HFFc6 (cell line): ENCODE measurements at regions not wholly inside any gene's neighbourhood (a gene's known extent, or its start where the extent isn't known, plus 50 kb on each side); places are given as distances from the start of the nearest gene placed in this dataset.
A peak's percentile ranks its signal among the peaks of the same experiment; 100 is the strongest.

Experiments
- DNase-seq: peaks from one replicate; pipeline ENCODE4 v3.0.0-alpha.2; 2018
- H3K27ac Mint-ChIP-seq: 2 replicates; pipeline ENCODE4 v1.8.0; 2020; ENCODE audit warnings: mild to moderate bottlenecking, mixed read lengths
- H3K27me3 Mint-ChIP-seq: 2 replicates; pipeline ENCODE4 v1.8.0; 2021; ENCODE audit warnings: mild to moderate bottlenecking, moderate library complexity, mixed read lengths; ENCODE audit not compliant: insufficient read depth
- H3K36me3 Mint-ChIP-seq: 2 replicates; pipeline ENCODE4 v1.8.0; 2021; ENCODE audit warnings: low read depth, mixed read lengths
- H3K4me1 Mint-ChIP-seq: 2 replicates; pipeline ENCODE4 v1.8.0; 2020; ENCODE audit warnings: low read depth, mixed read lengths
- H3K4me3 Mint-ChIP-seq: 2 replicates; pipeline ENCODE4 v1.8.0; 2020; ENCODE audit warnings: mild to moderate bottlenecking, moderate library complexity, mixed read lengths
- H3K9me3 Mint-ChIP-seq: 2 replicates; pipeline ENCODE4 v1.8.0; 2020; ENCODE audit warnings: mild to moderate bottlenecking, mixed read lengths
- TF ChIP-seq, protein P1 (sequence below): fragments of 200-600 bp; sonication (generic); IDR thresholded peaks from 2 replicates; pipeline ENCODE4 v1.5.0; 2021; ENCODE audit warnings: antibody characterized with exemption, mild to moderate bottlenecking

DNA sequence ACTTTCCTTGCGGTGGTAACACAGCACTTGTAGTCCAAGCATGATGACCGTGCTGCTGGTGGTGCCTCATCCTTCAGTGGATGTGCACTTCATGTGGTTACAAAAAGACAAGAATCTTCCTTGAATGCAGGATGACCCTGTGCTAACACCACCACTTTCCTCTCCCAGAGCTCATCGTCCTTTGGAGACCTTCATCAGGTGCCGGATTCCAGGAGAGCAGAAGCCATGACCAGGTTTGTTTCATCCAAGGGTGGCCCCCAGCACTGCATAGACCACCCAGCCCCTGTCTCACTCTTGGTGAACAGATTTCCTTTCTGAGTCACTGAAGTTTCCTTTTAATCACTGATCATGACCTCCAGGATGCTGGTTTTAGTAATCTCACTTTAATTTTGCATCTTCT is 101.2 kb upstream of the SYNDIG1 start:
- no peak overlapping the region for H3K4me3 Mint-ChIP-seq
- H3K4me1 Mint-ChIP-seq = peaks cover 9% of the 10 kb centered on the region
- H3K36me3 Mint-ChIP-seq = no peaks in the 10 kb centered on the region
- TF ChIP-seq, protein P1, sequence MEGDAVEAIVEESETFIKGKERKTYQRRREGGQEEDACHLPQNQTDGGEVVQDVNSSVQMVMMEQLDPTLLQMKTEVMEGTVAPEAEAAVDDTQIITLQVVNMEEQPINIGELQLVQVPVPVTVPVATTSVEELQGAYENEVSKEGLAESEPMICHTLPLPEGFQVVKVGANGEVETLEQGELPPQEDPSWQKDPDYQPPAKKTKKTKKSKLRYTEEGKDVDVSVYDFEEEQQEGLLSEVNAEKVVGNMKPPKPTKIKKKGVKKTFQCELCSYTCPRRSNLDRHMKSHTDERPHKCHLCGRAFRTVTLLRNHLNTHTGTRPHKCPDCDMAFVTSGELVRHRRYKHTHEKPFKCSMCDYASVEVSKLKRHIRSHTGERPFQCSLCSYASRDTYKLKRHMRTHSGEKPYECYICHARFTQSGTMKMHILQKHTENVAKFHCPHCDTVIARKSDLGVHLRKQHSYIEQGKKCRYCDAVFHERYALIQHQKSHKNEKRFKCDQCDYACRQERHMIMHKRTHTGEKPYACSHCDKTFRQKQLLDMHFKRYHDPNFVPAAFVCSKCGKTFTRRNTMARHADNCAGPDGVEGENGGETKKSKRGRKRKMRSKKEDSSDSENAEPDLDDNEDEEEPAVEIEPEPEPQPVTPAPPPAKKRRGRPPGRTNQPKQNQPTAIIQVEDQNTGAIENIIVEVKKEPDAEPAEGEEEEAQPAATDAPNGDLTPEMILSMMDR = no peak
- H3K9me3 Mint-ChIP-seq = peaks cover under 1% of the 10 kb centered on the region
- peaks cover 8% of the 10 kb centered on the region; the same call in 1 of the 2 replicates for H3K27me3 Mint-ChIP-seq
- H3K27ac Mint-ChIP-seq = no peak overlapping the region
- DNase-seq = no peak

DNA sequence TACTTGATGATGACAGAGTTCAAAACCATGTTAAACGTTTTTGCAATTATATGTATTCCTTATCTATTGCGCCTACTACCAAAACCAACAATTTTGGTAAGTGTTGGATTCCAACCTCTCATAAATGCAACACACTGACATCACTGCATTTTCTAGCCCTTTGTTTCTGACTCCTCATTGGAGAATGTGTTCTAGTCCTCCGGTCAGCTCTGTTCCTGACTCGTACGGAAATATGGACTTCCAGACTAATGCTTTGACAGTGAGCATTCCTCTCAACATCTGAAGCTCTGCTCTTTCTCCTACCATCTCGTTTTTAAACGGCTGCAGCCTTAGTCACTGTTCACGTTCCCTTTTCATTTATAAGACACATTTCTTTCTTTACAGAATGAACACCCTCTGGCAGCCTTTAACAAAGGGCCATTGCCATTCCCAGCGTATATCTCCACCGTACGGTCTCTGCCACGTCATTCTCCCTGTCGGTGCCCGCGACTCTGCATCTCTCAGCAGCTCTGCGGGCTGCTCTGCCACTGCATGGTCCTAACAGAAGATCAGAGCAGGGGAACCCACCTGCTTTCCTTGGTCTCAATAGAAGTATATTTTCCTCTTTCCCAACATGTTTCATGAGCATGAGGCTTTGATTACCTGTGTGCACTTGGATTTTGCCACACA is 103.0 kb upstream of the SYNDIG1 start:
- peaks cover 8% of the 10 kb centered on the region; the same call in 1 of the 2 replicates for H3K27me3 Mint-ChIP-seq
- peaks cover 9% of the 10 kb centered on the region for H3K4me1 Mint-ChIP-seq
- H3K36me3 Mint-ChIP-seq = peaks cover 6% of the 10 kb centered on the region
- TF ChIP-seq, protein P1 = no peak
- peaks cover 15% of the 10 kb centered on the region for H3K9me3 Mint-ChIP-seq
- H3K27ac Mint-ChIP-seq = no peak overlapping the region
- peak; percentile 24 for DNase-seq
- no peak overlapping the region; the same call in 1 of the 2 replicates for H3K4me3 Mint-ChIP-seq

DNA sequence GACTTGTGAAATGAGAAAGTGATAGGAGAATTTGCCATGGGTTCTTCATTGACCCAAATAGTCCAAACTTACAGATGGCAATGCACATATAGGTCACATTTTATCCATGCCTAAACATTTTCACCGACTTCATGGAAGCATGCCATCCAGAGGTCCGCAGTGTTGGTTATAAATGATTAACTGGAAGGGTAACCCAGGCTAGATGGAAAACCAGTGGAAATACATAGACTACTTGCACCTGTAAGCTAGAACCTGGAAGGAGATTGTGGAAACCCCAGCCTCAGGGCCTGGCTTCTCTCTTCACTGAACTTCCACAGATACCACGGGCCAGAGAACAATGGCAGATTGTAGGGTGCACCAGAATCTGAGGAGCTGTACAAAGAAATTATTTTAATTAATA is 103.8 kb upstream of the SYNDIG1 start:
- H3K4me3 Mint-ChIP-seq = no peak overlapping the region
- H3K4me1 Mint-ChIP-seq = peaks cover 9% of the 10 kb centered on the region
- peaks cover 6% of the 10 kb centered on the region for H3K36me3 Mint-ChIP-seq
- peaks cover 15% of the 10 kb centered on the region for H3K9me3 Mint-ChIP-seq
- no peak for DNase-seq
- no peak overlapping the region for H3K27ac Mint-ChIP-seq
- TF ChIP-seq, protein P1 = no peak
- peaks cover 8% of the 10 kb centered on the region; the same call in 1 of the 2 replicates for H3K27me3 Mint-ChIP-seq

GRCh38 chr20:24364482-24364881 is 104.9 kb upstream of the SYNDIG1 start:
- peaks cover 9% of the 10 kb centered on the region for H3K4me1 Mint-ChIP-seq
- DNase-seq = no peak
- peaks cover 7% of the 10 kb centered on the region; the same call in 1 of the 2 replicates for H3K27me3 Mint-ChIP-seq
- no peak overlapping the region for H3K27ac Mint-ChIP-seq
- no peak overlapping the region for H3K4me3 Mint-ChIP-seq
- H3K36me3 Mint-ChIP-seq = peaks cover 6% of the 10 kb centered on the region
- TF ChIP-seq, protein P1 = no peak
- peaks cover 15% of the 10 kb centered on the region for H3K9me3 Mint-ChIP-seq

DNA sequence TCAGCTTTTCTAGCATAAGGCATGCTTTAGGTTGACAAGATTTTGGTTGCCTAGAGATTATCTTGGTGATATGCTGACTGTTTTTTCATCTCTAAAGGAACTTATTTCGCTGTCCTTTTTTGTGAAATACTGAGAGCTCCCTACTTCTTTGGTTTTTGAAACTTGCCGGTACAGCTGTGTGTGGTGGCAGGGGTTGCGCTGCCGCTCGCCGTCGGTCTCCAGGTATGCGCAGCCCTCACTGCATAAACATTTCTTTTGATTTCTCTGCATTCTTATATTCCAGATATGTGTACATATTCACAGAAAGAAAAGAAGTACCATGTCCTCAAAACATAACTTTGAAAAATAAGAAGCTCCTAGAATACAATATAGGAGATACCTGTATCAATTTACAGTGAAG is 106.4 kb upstream of the SYNDIG1 start:
- no peak for DNase-seq
- Mint-ChIP-seq H3K9me3 (peaks cover 15% of the 10 kb centered on the region), H3K4me1 (peaks cover 11% of the 10 kb centered on the region), H3K36me3 (peaks cover 6% of the 10 kb centered on the region), H3K4me3 (no peak overlapping the region), H3K27me3 (peaks cover 5% of the 10 kb centered on the region; the same call in 1 of the 2 replicates), H3K27ac (no peak overlapping the region)
- TF ChIP-seq, protein P1 = no peak
